Stimulated activated naive CD4-positive, alpha-beta T cell (primary cell): ENCODE measurements at regions not wholly inside any gene's neighbourhood (a gene's known extent, or its start where the extent isn't known, plus 50 kb on each side); places are given as distances from the start of the nearest gene placed in this dataset.
"Not testable (repeated sequence)": the region's sequence is repeated elsewhere in the genome, so short reads cannot be mapped to it uniquely, and the experiment has no call there.

Source experiments
- DNase-seq, 6 experiments: peaks; one replicate each; lab custom pipeline; 2025; lab: John Stamatoyannopoulos, UW

GRCh38 chr17:63258785-63259184 is 187.3 kb downstream of the CYB561 start:
- DNase-seq: no peak

- no peak for DNase-seq
These were observed 183.2 kb downstream of the CYB561 start for GRCh38 chr17:63262751-63263476.

- DNase-seq: no peak
These were observed 180.6 kb downstream of the CYB561 start for GRCh38 chr17:63265526-63265925.

DNA sequence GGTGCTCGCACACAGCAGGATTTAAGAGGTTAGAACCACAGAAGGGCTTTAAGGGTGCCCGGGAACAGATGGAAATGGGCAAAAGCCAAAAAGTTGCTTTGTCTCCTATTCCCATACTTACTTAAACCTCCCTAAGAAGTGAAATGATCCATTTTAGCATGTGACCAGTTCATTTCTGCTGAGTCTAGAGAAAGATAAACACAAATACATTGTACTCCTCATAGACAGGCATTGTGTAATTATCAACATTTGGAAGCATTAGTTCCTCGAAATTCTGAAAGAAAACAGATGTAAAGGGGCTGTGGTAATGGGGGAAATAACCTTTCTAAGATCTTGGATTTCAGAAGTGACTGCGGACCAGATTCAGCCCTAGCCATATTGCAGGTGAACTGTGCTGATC is 178.3 kb downstream of the CYB561 start:
- DNase-seq: no peak

DNA sequence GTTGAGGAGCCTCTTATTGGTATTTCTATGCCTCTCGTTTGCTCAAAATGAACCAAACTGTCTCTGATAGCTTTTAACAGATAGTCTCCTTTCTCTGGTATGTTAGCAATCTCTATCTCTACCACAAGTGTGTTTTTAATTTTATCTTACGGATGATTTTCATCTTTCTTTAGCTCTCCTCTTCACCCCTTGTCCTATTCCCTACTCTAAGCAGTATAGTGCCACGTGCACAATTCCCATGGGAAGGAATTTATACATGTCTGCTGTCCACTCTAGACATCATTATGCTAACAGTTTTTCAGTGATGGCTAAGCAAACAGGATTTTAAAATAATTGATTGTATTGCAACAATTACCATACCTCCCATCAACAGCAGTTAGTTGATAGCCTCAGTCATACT is 177.3 kb downstream of the CYB561 start:
- no peak for DNase-seq

GRCh38 chr17:63270610-63271009 is 175.5 kb downstream of the CYB561 start:
- DNase-seq: no peak

- no peak for DNase-seq
These were observed 172.0 kb downstream of the CYB561 start for GRCh38 chr17:63274146-63274545.

GRCh38 chr17:63275318-63275970 is 170.7 kb downstream of the CYB561 start:
- no peak for DNase-seq

DNA sequence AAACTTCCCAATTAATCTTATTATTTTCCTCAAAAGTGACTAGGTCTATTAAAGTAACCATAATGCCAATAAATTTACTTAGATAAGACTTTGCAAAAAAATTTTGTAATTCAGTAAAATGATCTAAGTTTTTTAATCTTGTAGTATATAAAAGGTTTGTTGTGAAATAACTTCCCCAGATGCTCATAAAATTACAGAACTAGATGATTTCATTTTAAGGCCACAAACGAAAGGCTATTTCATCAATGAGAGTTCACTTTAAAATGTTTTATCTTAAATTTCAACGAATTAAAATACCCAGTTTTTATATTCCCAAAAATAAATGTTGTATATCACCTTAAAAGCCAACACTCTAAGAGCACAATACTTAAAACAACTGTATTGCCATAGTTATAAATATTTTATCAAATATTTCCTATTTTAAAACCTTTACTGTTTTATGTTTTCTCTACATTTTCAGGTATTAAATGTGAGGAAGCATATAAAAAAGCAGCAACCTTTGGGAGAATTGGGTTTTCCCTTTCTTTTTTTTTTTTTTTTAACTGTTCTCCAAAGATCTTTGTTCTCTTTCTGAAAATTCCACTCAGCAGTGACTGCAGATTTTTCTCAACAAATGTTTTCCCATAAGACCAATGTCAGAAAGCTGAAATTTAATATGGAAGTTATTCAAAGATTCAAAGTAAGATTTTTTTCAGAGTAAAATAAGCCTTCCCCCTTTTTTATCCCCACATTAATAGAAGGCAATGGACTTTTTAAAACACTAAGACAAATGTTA is 169.9 kb downstream of the CYB561 start:
- no peak for DNase-seq

DNA sequence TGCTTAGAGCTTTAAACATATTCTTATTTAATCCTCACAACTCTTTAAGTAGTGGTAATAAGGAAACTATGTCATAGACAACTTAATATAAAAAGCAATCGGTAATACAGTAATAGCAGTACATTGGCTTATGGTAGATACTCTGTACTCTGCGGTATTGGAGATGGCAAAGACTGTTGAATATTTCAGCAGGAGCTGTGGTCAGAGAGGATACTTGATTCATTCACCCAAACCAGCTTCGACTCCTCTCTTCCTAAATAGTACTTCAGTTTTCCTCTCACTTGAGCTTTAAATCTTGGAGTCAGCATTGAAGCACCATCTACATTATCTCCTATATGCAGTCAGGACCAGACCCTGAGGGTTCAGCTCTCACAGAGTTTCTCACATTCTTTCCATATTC is 169.3 kb downstream of the CYB561 start:
- DNase-seq: no peak

- DNase-seq: no peak
These were observed 168.5 kb downstream of the CYB561 start for GRCh38 chr17:63277629-63278028.

DNA sequence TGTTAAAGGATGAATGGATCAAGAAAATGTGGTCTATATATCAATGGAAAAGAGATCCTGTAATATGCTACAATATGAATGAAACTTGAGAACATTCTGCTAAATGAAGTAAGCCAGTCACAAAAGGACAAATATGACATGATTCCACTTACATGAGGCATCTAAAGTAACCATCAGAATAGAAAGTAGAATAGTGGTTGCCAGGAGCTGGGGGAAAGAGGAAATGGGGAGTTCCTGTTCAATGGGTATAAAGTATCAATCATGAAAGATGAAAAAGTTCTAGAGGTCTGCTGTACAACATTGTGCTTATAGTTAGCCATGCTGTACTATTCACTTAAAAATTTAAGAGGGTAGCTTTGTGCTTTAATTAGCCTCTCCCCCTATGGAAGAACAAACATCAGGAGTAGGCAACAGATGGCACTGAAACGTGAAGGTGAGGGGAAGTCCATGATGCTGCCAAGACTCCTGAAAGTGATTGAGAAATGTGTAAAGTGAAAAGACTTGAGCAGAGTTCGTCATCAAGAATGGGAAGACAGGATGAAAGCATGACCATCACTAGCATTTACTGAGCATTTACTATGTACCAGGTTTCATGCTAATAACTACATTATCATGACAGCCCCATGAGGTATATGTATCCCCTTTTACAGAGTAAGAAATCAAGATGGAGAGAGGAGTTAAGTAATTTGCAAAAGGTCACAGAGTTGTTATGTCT is 167.2 kb downstream of the CYB561 start:
- DNase-seq: no peak

DNA sequence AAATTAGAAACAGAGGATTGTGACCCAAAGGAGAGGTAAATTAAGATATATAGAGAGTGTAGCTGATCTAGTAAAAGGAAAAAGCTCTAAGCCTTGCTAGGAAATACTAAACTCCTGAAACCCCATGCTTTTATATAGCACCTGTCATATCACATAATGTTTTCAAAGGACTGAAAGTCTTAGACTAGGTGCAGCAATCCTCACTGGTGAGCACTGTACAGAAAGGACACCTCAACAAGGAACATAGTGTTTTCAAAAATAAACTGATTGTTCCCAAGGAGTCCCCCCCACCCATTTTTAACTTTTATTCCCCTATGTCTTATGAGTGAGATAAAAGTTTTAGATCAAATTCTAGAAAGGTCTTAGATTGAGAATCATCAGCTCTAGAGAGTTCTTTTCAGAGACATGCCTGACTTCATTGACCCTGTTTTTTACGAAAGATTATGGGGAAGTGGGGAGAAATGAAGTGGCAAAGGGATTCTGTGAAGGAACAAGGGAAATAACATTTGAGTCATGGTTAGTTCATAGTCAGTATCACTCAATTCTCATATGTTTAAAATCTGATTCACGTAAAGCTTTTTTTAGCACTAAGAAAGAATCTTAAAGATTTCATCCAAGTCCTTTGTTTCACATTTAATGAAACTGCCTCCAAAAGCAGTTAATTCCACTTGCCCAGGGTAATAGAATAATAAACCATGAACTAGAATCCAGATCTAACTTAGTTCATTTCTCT is 166.4 kb downstream of the CYB561 start:
- no peak for DNase-seq

DNA sequence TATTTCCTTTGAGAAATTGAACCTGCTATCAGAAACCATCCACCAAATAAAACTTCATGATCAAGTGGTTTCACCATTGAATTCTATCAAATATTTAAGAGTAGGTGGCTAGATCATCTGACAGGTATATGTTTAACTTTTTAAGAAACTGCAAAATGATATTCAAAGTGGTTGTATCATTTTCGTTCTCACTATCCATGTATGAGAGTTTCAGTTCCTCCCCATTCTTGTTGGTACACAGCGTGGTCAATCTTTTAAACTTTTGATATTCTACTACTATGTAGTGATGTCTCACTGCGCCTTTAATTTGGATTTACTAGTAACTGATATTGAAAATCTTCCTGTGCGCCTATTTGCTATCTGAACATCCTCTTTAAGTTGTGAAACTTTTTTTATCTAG is 163.7 kb downstream of the CYB561 start:
- no peak for DNase-seq

- DNase-seq: no peak
These were observed 160.6 kb downstream of the CYB561 start for GRCh38 chr17:63285551-63285950.

GRCh38 chr17:63286254-63286653 is 159.9 kb downstream of the CYB561 start:
- no peak for DNase-seq

DNA sequence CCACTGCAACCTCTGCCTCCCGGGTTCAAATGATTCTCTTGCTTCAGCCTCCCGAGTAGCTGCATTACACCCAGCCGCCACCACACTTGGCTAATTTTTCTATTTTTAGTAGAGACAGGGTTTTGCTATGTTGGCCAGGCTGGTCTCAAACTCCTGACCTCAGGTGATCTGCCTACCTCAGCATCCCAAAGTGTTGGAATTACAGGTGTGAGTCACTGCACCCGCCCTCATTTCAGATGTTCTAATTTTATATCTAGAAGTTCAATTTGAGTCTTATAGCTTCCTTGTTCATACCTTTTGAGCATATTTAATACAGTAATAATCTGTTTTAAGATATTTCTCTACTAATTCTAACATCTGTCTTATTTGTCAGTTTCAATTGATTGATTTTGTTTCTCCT is 159.1 kb downstream of the CYB561 start:
- not testable (repeated sequence) for DNase-seq

DNA sequence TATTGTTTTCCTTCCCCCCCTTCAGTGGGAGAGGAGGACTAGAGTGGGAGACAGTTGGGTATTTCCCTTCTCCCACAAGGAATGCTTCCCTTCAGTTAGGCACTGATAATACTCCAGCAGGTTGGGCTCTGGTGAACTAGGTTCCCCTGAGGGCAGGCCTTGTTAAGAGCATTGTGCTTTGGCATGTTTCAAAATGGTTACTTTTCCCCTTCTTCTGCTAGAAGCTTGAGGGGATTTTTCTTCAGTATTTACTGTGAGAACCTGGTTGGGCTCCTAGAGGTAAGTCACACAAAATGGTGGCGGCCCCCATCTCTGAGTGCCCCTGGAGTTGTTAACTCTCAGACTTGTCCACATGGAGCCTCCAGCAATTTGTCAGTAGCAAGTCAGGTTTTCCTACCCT is 156.2 kb downstream of the CYB561 start:
- no peak for DNase-seq

DNA sequence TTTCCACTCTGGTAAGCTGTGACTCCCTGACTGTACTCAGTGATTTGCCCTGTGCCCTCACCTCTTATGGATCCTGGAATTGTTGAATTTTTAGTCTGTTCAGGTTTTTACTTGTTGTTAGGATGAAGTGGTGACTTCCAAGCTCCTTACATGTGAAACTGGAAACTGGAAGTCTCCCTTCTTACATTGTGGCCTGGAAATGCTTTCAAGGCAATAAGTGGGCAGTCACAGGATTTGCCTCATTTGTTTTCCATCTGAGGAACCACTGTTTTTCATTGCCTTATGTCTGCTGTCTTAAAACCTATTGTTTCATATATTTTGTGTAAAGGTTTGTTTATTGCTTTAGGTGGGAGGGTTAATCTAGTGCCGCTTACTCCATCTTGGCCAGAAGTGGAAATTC is 155.8 kb downstream of the CYB561 start:
- no peak for DNase-seq

- DNase-seq: no peak
These were observed 155.3 kb downstream of the CYB561 start for GRCh38 chr17:63290784-63291183.

GRCh38 chr17:63291258-63291657 is 154.8 kb downstream of the CYB561 start:
- no peak for DNase-seq

DNA sequence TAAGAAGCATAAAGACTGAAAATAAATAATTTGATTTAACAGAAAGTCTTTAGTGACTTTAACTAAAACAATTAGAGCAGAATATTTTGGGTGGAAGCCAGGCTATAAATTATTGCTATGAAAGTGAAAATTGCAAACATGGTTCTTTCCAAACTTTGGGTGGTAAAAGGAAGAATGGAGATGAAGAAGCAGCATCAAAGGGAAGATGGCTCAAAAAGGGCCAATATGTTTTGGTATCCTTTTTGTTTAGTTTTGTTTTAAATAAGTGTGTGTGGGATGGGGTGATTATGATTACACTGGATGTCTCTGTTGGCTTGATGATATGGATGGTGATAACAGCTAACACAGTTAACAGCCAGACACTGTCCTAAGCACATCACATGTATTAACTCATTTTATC is 153.7 kb downstream of the CYB561 start:
- no peak for DNase-seq
